Naive thymus-derived CD4-positive, alpha-beta T cell (primary cell): ENCODE measurements at regions not wholly inside any gene's neighbourhood (a gene's known extent, or its start where the extent isn't known, plus 50 kb on each side); places are given as distances from the start of the nearest gene placed in this dataset.
A peak's percentile ranks its signal among the peaks of the same experiment; 100 is the strongest.
"Not testable (repeated sequence)": the region's sequence is repeated elsewhere in the genome, so short reads cannot be mapped to it uniquely, and the experiment has no call there.

Source experiments
- ATAC-seq: fragments of 150-1000 bp; cut with Tn5 transposase; 2 replicates; pipeline ENCODE4 v1.10.0; 2021; ENCODE audit warnings: mild to moderate bottlenecking, moderate library complexity
- CTCF ChIA-PET: fragments of 350-600 bp; sonication (Branson Sonifier 250); formaldehyde crosslinking; loops from one replicate; lab custom pipeline; 2021; ENCODE audit warnings: antibody characterized with exemption; lab: Charles Lee
- POLR2A ChIA-PET: fragments of 350-600 bp; sonication (Branson Sonifier 250); formaldehyde crosslinking; loops from one replicate; lab custom pipeline; 2021; ENCODE audit warnings: antibody characterized with exemption, inconsistent platforms; lab: Charles Lee
- DNase-seq, 9 donors: peaks; one replicate each; pipeline versions ENCODE4 v3.0.0 to v3.0.0-alpha.2; 2020 to 2022; ENCODE audit warnings: mixed read lengths in 1 of 9
- H3K27ac ChIP-seq: one replicate; pipeline ENCODE4 v1.7.0; 2013; ENCODE audit warnings: mild to moderate bottlenecking, low read depth, low read length, moderate library complexity
- H3K27me3 ChIP-seq, 2 donors: one replicate each; pipeline ENCODE4 v1.7.0; 2013; ENCODE audit warnings: low read length in 2 of 2, mild to moderate bottlenecking in 2 of 2, moderate library complexity in 2 of 2; ENCODE audit not compliant: control insufficient read depth in 2 of 2, insufficient read depth in 2 of 2
- H3K36me3 ChIP-seq, 3 experiments: 1 replicate in 2 of 3; 2 replicates in 1 of 3; pipeline ENCODE4 v1.7.0; 2013; ENCODE audit warnings: low read length in 3 of 3, mild to moderate bottlenecking in 3 of 3, moderate library complexity in 1 of 3; ENCODE audit not compliant: insufficient read depth in 3 of 3, control insufficient read depth in 2 of 3
- H3K4me1 ChIP-seq, 2 donors: one replicate each; pipeline ENCODE4 v1.7.0; 2013; ENCODE audit warnings: low read length in 2 of 2, mild to moderate bottlenecking in 2 of 2, moderate library complexity in 1 of 2; ENCODE audit not compliant: control insufficient read depth in 2 of 2, insufficient read depth in 2 of 2
- H3K4me3 ChIP-seq: 2 replicates; pipeline ENCODE4 v1.7.0; 2013; ENCODE audit warnings: mild to moderate bottlenecking, low read length
- H3K9me3 ChIP-seq, 3 experiments: 1 replicate in 2 of 3; 2 replicates in 1 of 3; pipeline ENCODE4 v1.7.0; 2013; ENCODE audit warnings: low read length in 3 of 3; ENCODE audit not compliant: control insufficient read depth in 2 of 3
- H3K27ac Mint-ChIP-seq, 9 donors: one replicate each; pipeline ENCODE4 v1.8.0; 2020 to 2022; ENCODE audit warnings: mixed read lengths in 9 of 9, mild to moderate bottlenecking in 8 of 9, moderate library complexity in 5 of 9, inconsistent platforms in 2 of 9
- H3K27me3 Mint-ChIP-seq, 5 donors: one replicate each; pipeline ENCODE4 v1.8.0; 2021 to 2022; ENCODE audit warnings: mixed read lengths in 5 of 5, mild to moderate bottlenecking in 1 of 5
- H3K36me3 Mint-ChIP-seq, 5 donors: one replicate each; pipeline ENCODE4 v1.8.0; 2020 to 2022; ENCODE audit warnings: mixed read lengths in 5 of 5, mild to moderate bottlenecking in 3 of 5, inconsistent platforms in 1 of 5
- H3K4me1 Mint-ChIP-seq, 7 donors: one replicate each; pipeline ENCODE4 v1.8.0; 2020 to 2022; ENCODE audit warnings: mixed read lengths in 7 of 7, mild to moderate bottlenecking in 3 of 7, inconsistent platforms in 1 of 7
- H3K4me3 Mint-ChIP-seq, 10 donors: one replicate each; pipeline ENCODE4 v1.8.0; 2020 to 2022; ENCODE audit warnings: mild to moderate bottlenecking in 10 of 10, mixed read lengths in 10 of 10, moderate library complexity in 6 of 10, inconsistent platforms in 2 of 10
- H3K9me3 Mint-ChIP-seq, 11 donors: one replicate each; pipeline ENCODE4 v1.8.0; 2020 to 2022; ENCODE audit warnings: mixed read lengths in 11 of 11, mild to moderate bottlenecking in 4 of 11, inconsistent platforms in 1 of 11, moderate library complexity in 1 of 11
- intact Hi-C, 2 donors: fragments of 100-400 bp; cut with micrococcal nuclease; formaldehyde crosslinking; loops; one replicate each; pipeline ENCODE4 v1.15.1; 2023

GRCh38 chr14:65170768-65171507 lies 68.6 kb upstream of the MAX start:
- POLR2A ChIA-PET: interaction anchor here (0.5 to 1.9 kb wide), 2 partner anchors 9 to 241 kb away, joined by 3 to 4 read pairs; partner anchors contain the start of gene FUT8

DNA sequence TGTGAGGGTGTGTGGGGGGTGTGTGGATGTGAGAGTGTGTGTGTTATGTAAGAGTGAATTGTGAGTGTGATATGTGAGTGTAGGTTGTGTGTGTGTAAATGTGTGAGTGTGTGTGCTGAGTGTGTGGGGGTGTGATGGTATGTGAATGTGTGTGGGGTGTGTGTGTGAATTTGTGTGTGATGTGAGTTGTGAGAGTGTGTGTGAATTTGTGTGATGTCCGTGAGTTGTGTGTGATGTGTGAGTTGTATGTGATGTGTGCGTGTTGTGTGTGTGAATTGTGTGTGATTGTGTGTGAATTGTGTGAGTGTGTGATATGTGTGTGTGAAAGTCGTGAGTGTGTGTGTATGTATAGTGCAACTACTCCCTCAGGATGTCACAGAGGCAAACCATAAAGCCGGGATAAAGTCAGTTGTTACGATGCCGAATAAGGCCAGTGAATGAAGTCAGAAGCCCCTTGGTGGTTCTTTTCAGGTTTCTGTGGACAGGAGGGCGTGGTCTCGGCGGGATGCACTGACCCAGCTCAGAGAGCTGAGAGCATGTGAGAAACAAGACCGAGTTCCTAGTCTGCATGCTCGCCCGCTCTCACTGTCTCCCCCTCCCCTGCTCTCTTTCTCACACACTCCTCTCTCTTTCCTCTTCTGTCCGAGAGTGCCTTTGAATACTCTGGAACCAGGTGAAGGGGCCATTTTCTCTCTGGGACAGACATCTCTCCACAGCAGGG lies 71.8 kb upstream of the MAX start:
- POLR2A ChIA-PET: no interaction called here
- intact Hi-C loops: no loop called here
- Mint-ChIP-seq H3K36me3 (peaks cover 0 to 2% (median 0%) of the 10 kb centered on the region in 5 donors), H3K27ac (peak overlapping the region in 2 of 9 donors; percentile 29 to 32), H3K4me3 (no peak overlapping the region), H3K4me1 (peaks cover 2 to 23% (median 10%) of the 10 kb centered on the region in 7 donors), H3K9me3 (no peaks in the 10 kb centered on the region), H3K27me3 (peaks cover 3 to 18% (median 12%) of the 10 kb centered on the region in 5 donors)
- H3K36me3 ChIP-seq: no peaks in the 10 kb centered on the region
- H3K27me3 ChIP-seq: peaks cover 0 to 5% of the 10 kb centered on the region in 2 donors
- H3K9me3 ChIP-seq: no peaks in the 10 kb centered on the region
- H3K4me3 ChIP-seq: no peak overlapping the region
- no peak for ATAC-seq
- no peak overlapping the region for H3K27ac ChIP-seq
- CTCF ChIA-PET: interaction anchor here (0.6 kb wide), 1 partner anchor 650 kb away, joined by 4 read pairs; no protein-coding TSS in a partner anchor
- peaks cover 0 to 4% of the 10 kb centered on the region in 2 donors for H3K4me1 ChIP-seq
- DNase-seq: no peak

More at GRCh38 chr14:65170768-65171507, 68.6 kb upstream of the MAX start:
- Mint-ChIP-seq H3K36me3 (peaks cover 0 to 4% (median 0%) of the 10 kb centered on the region in 5 donors), H3K9me3 (no peaks in the 10 kb centered on the region), H3K4me3 (peak overlapping the region; percentile 57 to 82 (median 79)), H3K27me3 (peaks cover 3 to 18% (median 12%) of the 10 kb centered on the region in 5 donors), H3K27ac (peak overlapping the region in 1 of 9 donors; percentile 85), H3K4me1 (peaks cover 4 to 41% (median 10%) of the 10 kb centered on the region in 7 donors)
- H3K4me3 ChIP-seq: peak overlapping the region; percentile 47
- DNase-seq (peak in 8 of 9 donors; percentile 17 to 58 (median 31)), ATAC-seq (peak; percentile 80)
- CTCF ChIA-PET: interaction anchor here (0.5 to 0.8 kb wide), 4 partner anchors 37 to 401 kb away, joined by 3 to 5 read pairs (median 3); no protein-coding TSS in a partner anchor
- no peak overlapping the region for H3K27ac ChIP-seq
- H3K36me3 ChIP-seq: no peaks in the 10 kb centered on the region
- peaks cover 0 to 4% of the 10 kb centered on the region in 2 donors for H3K4me1 ChIP-seq
- no peaks in the 10 kb centered on the region for H3K9me3 ChIP-seq
- intact Hi-C loops: loop anchor here in 1 of 2 donors (2.0 kb wide), 2 partner anchors 40 to 116 kb away; no protein-coding TSS in a partner anchor
- H3K27me3 ChIP-seq: peaks cover 0 to 5% of the 10 kb centered on the region in 2 donors

DNA sequence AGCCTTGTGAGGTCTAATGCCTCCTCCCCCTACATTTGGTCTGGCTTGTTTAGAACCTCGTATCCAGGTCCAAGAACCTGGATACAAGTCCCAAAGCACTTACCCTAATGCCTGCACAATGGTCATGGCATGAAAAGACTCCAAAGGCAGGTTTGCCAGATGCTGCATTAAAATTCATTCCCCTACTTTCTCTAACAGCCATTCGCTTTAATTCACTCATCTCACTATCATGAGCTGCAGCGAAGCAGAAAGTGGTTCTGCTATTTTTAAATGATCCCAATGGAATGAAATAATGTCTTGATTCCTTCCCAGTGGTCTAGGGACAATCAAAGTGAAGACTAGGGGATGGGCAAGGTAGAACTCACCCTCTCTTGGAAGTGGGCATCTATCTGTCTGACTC lies 72.5 kb upstream of the MAX start:
- ATAC-seq: no peak
- no peak overlapping the region for H3K4me3 Mint-ChIP-seq
- Histone ChIP-seq H3K36me3 (no peaks in the 10 kb centered on the region), H3K4me1 (peaks cover 0 to 4% of the 10 kb centered on the region in 2 donors), H3K27ac (no peak overlapping the region), H3K9me3 (no peaks in the 10 kb centered on the region), H3K27me3 (peaks cover 0 to 5% of the 10 kb centered on the region in 2 donors), H3K4me3 (no peak overlapping the region)
- POLR2A ChIA-PET: no interaction called here
- H3K27ac Mint-ChIP-seq: no peak overlapping the region
- peaks cover 0 to 2% (median 0%) of the 10 kb centered on the region in 5 donors for H3K36me3 Mint-ChIP-seq
- peaks cover 2 to 23% (median 10%) of the 10 kb centered on the region in 7 donors for H3K4me1 Mint-ChIP-seq
- DNase-seq: no peak
- peaks cover 3 to 16% (median 12%) of the 10 kb centered on the region in 5 donors for H3K27me3 Mint-ChIP-seq
- CTCF ChIA-PET: no interaction called here
- intact Hi-C loops: no loop called here
- no peaks in the 10 kb centered on the region for H3K9me3 Mint-ChIP-seq

- no peak overlapping the region for H3K4me3 Mint-ChIP-seq
- intact Hi-C loops: no loop called here
- no peaks in the 10 kb centered on the region for H3K27me3 Mint-ChIP-seq
- Histone ChIP-seq H3K4me3 (no peak overlapping the region), H3K36me3 (no peaks in the 10 kb centered on the region), H3K9me3 (peaks cover 0 to 11% (median 0%) of the 10 kb centered on the region in 3 experiments), H3K27me3 (no peaks in the 10 kb centered on the region), H3K27ac (no peak overlapping the region), H3K4me1 (no peaks in the 10 kb centered on the region)
- H3K9me3 Mint-ChIP-seq: peaks cover 2 to 14% (median 10%) of the 10 kb centered on the region in 11 donors
- H3K4me1 Mint-ChIP-seq: peaks cover 0 to 26% (median 0%) of the 10 kb centered on the region in 7 donors
- H3K27ac Mint-ChIP-seq: no peak overlapping the region
- DNase-seq (no peak), ATAC-seq (no peak)
- ChIA-PET POLR2A (no interaction called here), CTCF (no interaction called here)
- peaks cover 0 to 10% (median 0%) of the 10 kb centered on the region in 5 donors for H3K36me3 Mint-ChIP-seq
Measured at GRCh38 chr14:65177551-65177950, 75.2 kb upstream of the MAX start.

DNA sequence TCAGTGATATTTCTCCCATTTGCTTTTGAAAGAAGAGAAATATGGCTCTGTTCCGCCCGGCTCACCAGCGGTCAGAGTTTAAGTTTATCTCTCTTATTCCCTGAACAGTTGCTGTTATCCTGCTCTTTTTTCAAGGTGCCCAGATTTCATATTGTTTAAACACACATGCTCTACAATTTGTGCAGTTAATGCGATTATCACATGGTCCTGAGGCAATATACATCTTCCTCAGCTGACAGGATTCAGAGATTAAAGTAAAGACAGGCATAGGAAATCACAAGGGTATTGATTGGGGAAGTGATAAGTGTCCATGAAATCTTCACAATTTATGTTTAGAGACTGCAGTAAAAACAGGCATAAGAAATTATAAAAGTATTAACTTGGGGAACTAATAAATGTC lies 76.9 kb upstream of the MAX start:
- H3K27ac ChIP-seq, ATAC-seq, H3K27me3 Mint-ChIP-seq, intact Hi-C loops, DNase-seq, H3K4me3 Mint-ChIP-seq, H3K27ac Mint-ChIP-seq, H3K27me3 ChIP-seq, H3K4me3 ChIP-seq, H3K36me3 ChIP-seq, H3K4me1 ChIP-seq, CTCF ChIA-PET, POLR2A ChIA-PET: not testable (repeated sequence)
- H3K9me3 Mint-ChIP-seq: peaks cover 3 to 20% (median 15%) of the 10 kb centered on the region in 11 donors
- peaks cover 0 to 31% (median 0%) of the 10 kb centered on the region in 7 donors for H3K4me1 Mint-ChIP-seq
- peaks cover 0 to 14% (median 0%) of the 10 kb centered on the region in 3 experiments for H3K9me3 ChIP-seq
- H3K36me3 Mint-ChIP-seq: peaks cover 0 to 16% (median 0%) of the 10 kb centered on the region in 5 donors

GRCh38 chr14:65179918-65180724 lies 77.8 kb upstream of the MAX start:
- peak in 1 of 9 donors; percentile 57 for DNase-seq
- Histone ChIP-seq H3K27ac (no peak overlapping the region), H3K27me3 (no peaks in the 10 kb centered on the region), H3K9me3 (peaks cover 0 to 14% (median 0%) of the 10 kb centered on the region in 3 experiments), H3K4me3 (no peak overlapping the region), H3K4me1 (no peaks in the 10 kb centered on the region), H3K36me3 (no peaks in the 10 kb centered on the region)
- H3K27ac Mint-ChIP-seq: peak overlapping the region in 2 of 9 donors; percentile 51 to 53
- ChIA-PET POLR2A (interaction anchor here (0.6 kb wide), 1 partner anchor 11 kb away, joined by 3 read pairs; no protein-coding TSS in a partner anchor), CTCF (no interaction called here)
- no peak overlapping the region for H3K4me3 Mint-ChIP-seq
- peak; percentile 34 for ATAC-seq
- H3K4me1 Mint-ChIP-seq: peaks cover 0 to 32% (median 0%) of the 10 kb centered on the region in 7 donors
- intact Hi-C loops: no loop called here
- peaks cover 0 to 16% (median 0%) of the 10 kb centered on the region in 5 donors for H3K36me3 Mint-ChIP-seq
- H3K27me3 Mint-ChIP-seq: no peaks in the 10 kb centered on the region
- H3K9me3 Mint-ChIP-seq: peaks cover 3 to 20% (median 15%) of the 10 kb centered on the region in 11 donors
